ENCODE measurements at regions not wholly inside any gene's neighbourhood (a gene's known extent, or its start where the extent isn't known, plus 50 kb on each side); places are given as distances from the start of the nearest gene placed in this dataset.

GRCh38 chr7:155369766-155370165, 72.1 kb downstream of the INSIG1 start:
- 7% methylated on average over 15 of the region's 15 CpGs for WGBS (ENCODE audit: insufficient coverage, low coverage, missing lambda C conversion rate)
- H3K9me3 ChIP-seq (replicated peaks; ENCODE audit: control insufficient read depth, insufficient read depth, low read depth, low read length), result no peaks in the 10 kb centered on the region
- BruUV-seq (replicated peaks), result no TSS peak
- peaks cover 0 to 12% of the 10 kb centered on the region in 2 experiments; a peak in 1 of 5 replicates for H3K4me1 ChIP-seq (replicated peaks in 1 of 2; ENCODE audit: control insufficient read depth in 2 of 2, insufficient read depth in 2 of 2, low read length in 2 of 2)
- H3K27me3 ChIP-seq (ENCODE audit: control insufficient read depth in 2 of 2, insufficient read depth in 2 of 2, low read length in 2 of 2), result peaks cover 26 to 69% of the 10 kb centered on the region in 2 experiments
- H3K36me3 ChIP-seq (ENCODE audit: control insufficient read depth, insufficient read depth, low read length), result no peaks in the 10 kb centered on the region
- DNase-seq (ENCODE audit: extremely low read depth in 1 of 4, low spot score in 3 of 4) (no peak), FAIRE-seq (peak; percentile 60), ATAC-seq (peak; percentile 13; the same call in 1 of the 3 replicates)
- TF ChIP-seq ZNF707 (CRISPR knock-in tag; conservative IDR thresholded peaks at IDR 0.05) (no peak), YBX1 (IDR thresholded peaks at IDR 0.05) (no peak), ZNF561 (CRISPR knock-in tag; conservative IDR thresholded peaks at IDR 0.05) (no peak), NFRKB (IDR thresholded peaks at IDR 0.05; ENCODE audit: low read depth) (no peak), ETV6 (IDR thresholded peaks at IDR 0.05; ENCODE audit: borderline replicate concordance in 1 of 2, low read depth in 2 of 2, low read length in 1 of 2) (no peak), ETV6 (CRISPR knock-in tag; IDR thresholded peaks at IDR 0.05; ENCODE audit: borderline replicate concordance) (no peak), MLLT1 (IDR thresholded peaks at IDR 0.05) (no peak), ATF2 (CRISPR knock-in tag; IDR thresholded peaks at IDR 0.05) (no peak), ZKSCAN1 (IDR thresholded peaks at IDR 0.05; ENCODE audit: low read depth, low read length) (no peak)
- no peak overlapping the region for H3K4me3 ChIP-seq
- no peak overlapping the region for H3K4me2 ChIP-seq (ENCODE audit: insufficient read depth, low read length)
- no peak overlapping the region for H3K9ac ChIP-seq (ENCODE audit: insufficient read depth in 1 of 2, low read depth in 2 of 2, low read length in 2 of 2)
- intact Hi-C loops (cut with micrococcal nuclease), result no loop called here
- no peak overlapping the region for H2AFZ ChIP-seq (ENCODE audit: low read depth, low read length)
- in situ Hi-C loops (cut with MboI), result no loop called here
- CTCF ChIA-PET (ENCODE audit: low intra/inter-chr PET ratio), result no interaction called here
- no peak overlapping the region for H3K27ac ChIP-seq (ENCODE audit: extremely low read depth, low read depth, low read length)
- H3K9me1 ChIP-seq (ENCODE audit: control insufficient read depth, insufficient read depth, low read length), result no peaks in the 10 kb centered on the region
- no peaks in the 10 kb centered on the region; the same call in 1 of the 2 replicates for H4K20me1 ChIP-seq (replicated peaks; ENCODE audit: control insufficient read depth, insufficient read depth, low read length)
- no peaks in the 10 kb centered on the region for H3K79me2 ChIP-seq (ENCODE audit: control insufficient read depth, insufficient read depth, low read length)
- POLR2A ChIA-PET, result no interaction called here

Measured in K562 (cell line).